HG03039 (cell line): ENCODE measurements at regions not wholly inside any gene's neighbourhood (a gene's known extent, or its start where the extent isn't known, plus 50 kb on each side); places are given as distances from the start of the nearest gene placed in this dataset.

Experiments used
- ATAC-seq: cut with Tn5 transposase; IDR thresholded peaks from one replicate; pipeline ENCODE4 v1.9.1; 2021; ENCODE audit warnings: mild to moderate bottlenecking, moderate library complexity; ENCODE audit not compliant: unreplicated experiment

DNA sequence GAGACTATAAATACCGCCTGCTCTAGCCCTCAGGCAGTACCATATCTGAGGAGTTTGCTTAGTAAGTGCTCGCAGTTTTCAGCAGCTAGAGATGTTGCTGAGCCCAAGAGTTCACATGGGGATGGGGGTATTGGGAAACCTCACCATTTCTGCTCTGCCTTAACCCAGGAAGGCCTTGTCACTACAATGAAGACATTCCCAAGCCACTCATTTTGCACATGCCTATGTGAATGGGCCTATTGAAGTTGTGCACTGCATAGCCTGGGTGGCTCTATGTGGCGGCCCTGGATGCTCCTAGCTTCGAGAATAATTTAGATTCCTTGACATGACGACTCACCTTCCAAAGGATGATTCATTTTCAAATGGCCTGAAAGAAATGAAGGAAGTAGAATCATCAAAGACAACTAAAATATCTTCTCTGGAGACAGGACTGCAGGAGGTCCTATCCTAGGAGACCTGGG is 163.4 kb downstream of the ADAMTS15 start:
- ATAC-seq, result no peak

DNA sequence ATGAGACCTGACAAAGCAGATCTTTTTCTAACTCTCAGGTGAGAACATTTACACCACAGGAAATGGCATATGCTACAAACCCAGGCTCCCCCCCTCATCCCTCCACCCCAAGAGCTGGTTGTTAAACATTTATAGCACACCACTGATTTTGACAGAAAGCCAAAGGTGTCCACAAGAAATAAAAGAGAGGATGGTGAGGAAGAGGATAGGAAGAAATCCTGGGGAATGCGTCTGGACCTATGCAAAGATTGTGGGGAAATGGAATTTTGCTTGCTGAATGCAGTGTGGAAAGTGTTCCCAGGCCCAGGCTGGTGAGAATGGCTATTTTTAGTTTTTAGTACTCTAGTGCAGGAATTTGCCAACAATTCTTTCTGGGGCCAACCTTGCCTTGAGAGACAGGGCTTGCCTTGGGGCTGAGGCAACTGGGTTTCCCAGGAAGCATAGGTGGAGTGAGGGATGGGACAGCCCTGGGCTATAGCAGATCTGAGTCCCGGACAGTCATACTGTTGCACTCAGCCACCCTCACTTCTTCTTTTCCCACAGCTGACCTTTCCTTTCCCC is 163.9 kb downstream of the ADAMTS15 start:
- no peak for ATAC-seq

DNA sequence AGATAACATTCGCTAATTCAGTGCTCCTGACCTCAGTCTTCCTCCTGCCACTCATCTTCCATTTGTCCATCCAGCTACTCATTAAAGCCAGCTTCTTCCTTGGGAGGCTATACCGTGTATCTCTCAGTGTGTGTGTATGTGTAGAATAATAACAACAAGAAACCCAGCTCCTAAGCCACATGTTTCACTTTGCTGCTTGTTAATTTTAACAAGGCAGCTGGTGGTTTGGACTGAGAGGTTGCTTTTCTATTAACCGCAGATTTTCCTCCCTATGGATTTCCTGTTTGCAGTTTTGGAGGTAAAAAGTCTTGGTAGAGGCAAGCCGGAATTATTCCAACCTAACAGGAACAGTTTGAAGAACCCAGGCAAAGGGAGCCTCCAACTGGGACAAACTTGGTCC is 165.0 kb downstream of the ADAMTS15 start:
- no peak for ATAC-seq

- no peak for ATAC-seq
Observed at GRCh38 chr11:130614591-130614990, 166.1 kb downstream of the ADAMTS15 start.

GRCh38 chr11:130615561-130615960 is 167.1 kb downstream of the ADAMTS15 start:
- no peak for ATAC-seq

DNA sequence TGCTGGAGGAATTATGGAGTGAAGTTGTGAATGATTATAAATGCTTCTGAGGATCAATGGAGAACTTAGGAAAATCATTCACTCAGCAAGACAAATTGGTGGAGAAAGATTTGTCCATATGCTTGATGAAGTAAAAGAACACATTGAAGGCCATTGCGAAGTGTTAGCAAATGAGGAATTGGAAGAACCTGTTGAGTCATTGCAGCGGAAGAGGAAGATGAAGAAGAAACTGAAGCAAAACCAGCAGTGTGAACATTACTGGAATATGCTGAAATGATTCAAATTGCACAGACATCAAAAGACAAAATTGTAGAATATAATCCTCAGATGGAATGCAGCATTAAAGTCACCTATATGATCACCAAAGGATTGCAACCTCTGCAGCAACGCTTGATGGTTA is 168.1 kb downstream of the ADAMTS15 start:
- ATAC-seq, result no peak

GRCh38 chr11:130617001-130617400 is 168.6 kb downstream of the ADAMTS15 start:
- no peak for ATAC-seq

- no peak for ATAC-seq
Observed at GRCh38 chr11:130620548-130620947, 172.1 kb downstream of the ADAMTS15 start.

- ATAC-seq, result no peak
Observed at GRCh38 chr11:130622141-130622542, 173.7 kb downstream of the ADAMTS15 start.

DNA sequence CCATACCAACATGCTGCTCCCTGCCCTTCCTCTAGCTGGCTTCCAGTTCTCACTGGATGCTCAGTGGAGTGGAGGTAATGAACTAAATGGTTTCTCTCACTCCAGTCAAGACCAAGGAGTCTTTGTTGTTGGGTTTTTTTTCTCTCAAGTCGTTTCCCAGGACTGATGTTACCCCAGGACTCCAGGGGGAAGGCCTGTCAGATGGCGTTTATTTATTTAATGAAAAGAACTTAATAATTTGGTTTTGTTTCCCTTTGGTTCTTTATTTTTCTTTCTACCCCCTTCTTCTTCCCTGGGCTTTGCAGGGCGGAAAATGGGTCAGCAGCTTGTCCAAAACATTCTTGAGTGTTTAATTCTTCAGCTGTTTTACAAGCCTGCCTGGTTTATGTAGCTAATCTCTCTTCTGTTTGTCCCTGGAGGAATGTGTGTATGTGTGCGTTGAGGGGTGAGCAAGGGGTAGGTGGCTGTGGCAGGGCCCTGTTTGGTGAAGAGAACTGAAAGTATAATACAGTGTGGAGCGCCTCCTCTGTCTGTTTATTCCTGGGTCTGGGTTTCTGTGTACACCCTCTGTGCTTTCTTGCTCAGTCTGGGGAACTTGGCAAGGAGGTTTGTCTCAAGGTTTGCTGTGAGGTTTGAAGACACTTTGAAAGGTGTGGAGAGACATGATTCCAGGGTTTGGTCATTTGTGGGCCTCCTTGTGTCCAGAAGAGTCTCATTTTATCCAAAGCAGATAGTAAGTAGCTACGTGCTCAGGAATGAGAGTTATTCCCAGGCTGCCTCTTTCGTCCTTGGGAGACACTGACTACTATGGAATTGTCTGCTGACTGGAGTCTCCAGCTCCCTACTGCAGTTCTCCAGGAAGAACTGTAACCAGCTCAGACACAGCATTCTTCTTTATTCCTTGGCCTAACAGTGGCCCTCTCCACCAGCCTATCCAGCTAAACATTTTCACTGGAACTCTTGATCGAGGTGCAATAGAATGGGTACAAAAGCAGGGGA is 175.5 kb downstream of the ADAMTS15 start:
- no peak for ATAC-seq

GRCh38 chr11:130624971-130625544 is 176.6 kb downstream of the ADAMTS15 start:
- ATAC-seq, result no peak

DNA sequence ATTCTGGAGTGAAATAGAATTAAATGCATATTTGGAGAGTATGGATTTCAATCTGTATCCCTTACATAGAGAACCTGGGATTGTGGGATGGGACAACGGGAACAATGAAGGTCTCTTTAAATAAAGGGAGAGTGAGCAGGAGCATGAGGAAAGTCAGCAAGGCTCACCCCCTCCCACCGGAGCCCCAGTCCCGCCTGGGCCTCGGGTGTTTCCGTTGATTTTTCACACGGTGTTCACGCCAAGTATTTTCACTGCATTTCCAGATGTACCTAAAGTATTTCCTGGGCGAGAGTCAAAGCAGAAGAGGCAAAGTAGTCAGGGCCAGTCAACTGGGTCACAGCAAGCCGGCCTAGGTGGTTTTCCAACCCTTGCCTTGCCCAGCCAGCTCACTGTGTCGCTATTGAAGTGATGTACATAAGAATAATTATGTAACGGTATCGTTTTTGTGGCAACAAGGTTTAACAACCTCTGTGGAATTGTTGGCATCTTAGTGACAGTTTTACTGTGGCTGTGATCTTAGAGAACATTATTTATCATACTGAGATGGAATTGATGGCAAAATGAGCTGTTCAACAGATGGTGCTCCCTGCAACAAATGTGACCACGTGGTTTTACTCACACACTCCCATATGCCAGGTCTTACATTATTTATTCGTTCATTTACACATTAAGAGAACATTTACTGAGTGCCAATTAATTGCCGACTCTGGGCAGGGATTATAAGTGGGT is 177.3 kb downstream of the ADAMTS15 start:
- ATAC-seq, result no peak

DNA sequence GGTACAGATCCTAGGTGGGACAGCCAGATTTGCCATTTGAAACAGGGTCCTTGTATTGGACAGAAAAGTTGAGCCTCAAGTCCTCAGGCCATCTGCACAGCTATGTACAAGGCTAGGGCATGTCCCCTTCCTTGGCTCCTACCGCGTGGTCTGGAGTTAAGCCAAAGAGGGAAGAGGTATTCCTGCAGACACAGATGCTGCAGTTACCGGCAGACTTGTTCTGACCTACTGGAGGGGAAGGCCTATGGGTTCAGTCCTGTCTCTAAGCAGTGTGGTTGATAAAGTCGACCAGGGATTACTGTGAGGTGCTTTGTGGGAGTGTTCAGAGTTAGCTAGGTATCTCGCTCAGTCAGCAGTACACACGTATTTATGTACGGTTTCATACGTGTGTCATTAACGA is 180.6 kb downstream of the ADAMTS15 start:
- ATAC-seq, result no peak

DNA sequence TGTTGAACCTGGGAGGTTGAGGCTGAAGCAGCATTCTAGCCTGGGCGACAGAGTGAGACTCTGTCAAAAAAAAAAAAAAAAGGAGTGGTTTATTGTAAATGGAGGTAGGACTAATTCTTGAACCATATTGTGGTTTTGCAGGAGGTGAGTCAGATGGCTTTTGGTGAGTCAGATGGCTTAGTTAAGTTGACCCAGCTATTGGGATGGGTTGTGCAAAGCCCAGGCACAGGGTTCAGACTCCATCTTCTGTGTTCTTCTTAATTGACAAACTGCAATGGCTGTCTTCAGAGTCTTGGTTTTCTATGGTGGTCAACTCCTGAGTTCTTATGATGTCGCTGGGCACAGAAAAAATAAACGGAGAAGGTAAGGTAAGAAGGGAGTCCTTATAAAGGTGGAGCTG is 182.7 kb downstream of the ADAMTS15 start:
- no peak for ATAC-seq

GRCh38 chr11:130633466-130633865 is 185.0 kb downstream of the ADAMTS15 start:
- ATAC-seq, result no peak

GRCh38 chr11:130634186-130634585 is 185.7 kb downstream of the ADAMTS15 start:
- no peak for ATAC-seq

DNA sequence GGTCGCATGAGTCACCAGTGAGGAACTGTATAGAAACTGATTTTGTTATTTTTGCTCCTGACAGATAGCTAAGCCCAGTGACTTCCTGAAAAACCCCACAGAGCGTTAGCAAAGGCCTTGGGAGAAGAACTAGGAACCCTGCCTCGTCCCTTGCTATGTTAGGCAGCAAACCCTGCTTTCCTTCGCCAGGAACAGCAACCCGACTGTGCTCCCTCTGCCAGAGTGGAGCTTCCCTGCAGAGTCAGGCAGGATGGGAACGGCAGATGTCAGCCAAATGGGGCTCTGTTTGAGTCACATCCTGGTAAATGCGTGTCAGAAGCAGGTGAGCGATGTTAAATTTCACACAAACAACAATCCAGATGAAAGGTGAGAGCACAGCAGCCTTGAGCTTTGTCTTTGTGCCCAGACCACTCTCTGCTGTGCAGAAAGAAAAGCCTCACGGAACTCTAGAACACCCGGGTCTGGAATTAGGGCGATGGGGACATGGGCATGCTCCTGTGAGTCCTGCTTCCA is 186.6 kb downstream of the ADAMTS15 start:
- no peak for ATAC-seq

DNA sequence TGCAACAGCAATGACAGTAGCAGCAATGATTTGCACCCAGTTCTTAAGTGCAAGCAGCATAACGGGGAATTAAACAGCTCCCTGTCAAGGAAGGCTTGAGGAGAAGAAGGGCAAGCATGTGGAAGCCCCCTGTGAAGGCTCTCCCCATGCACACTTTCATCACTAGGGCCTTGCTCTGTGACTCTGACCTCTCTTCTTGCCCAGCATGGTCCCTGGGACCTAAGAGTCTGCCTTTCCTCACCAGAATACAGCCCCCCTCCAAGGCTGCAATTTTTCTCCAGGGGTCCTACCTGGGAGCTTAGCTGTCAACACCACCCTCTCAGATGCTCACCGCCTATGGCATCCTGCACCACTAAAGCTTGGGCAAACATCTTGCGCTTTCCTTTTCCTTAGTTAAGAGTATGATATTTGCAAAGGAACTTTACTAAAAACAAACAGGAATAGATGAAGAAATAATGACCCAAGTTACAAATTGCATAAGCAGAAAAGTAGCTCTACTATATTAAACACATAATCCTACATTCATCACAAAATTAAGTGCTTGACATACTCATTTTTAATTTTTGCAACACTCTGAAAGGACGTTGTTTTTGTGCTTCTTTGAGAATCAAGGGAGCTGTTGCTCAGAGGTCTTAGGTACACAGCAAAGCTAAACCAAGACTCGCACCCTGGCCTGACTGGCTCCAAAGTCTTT is 187.6 kb downstream of the ADAMTS15 start:
- no peak for ATAC-seq

- ATAC-seq, result peak; percentile 66
Observed at GRCh38 chr11:130636722-130637464, 188.4 kb downstream of the ADAMTS15 start.

DNA sequence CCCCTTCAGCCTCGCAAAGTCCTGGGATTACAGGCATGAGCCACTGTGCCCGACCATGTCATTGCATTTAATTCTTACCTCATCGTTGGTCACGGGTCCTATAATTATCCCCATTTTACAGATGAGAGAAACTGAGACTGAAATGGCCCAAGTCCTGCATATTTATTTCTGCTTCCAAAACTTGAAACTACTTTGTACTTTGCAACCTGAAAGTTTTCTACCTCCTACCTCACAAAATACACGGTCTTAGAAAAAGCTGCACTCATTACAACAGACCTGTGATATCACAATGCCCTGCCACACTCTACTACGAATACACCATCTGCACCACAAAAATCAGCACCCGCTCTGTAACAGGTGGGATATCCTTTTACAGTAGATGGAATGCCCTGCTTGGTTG is 189.1 kb downstream of the ADAMTS15 start:
- ATAC-seq, result no peak
